T-helper 2 cell treated with Interferon-gamma antibody and Interleukin-4, amounts not matched to agents 5 μg/mL and 100 μg/mL, for 36 hours (primary cell): ENCODE measurements at regions not wholly inside any gene's neighbourhood (a gene's known extent, or its start where the extent isn't known, plus 50 kb on each side); places are given as distances from the start of the nearest gene placed in this dataset.

Experiments
- DNase-seq: peaks from one replicate; pipeline ENCODE4 v3.0.0; 2021; ENCODE audit warnings: low spot score
- H3K27ac Mint-ChIP-seq: one replicate; pipeline ENCODE4 v1.8.0; 2021; ENCODE audit warnings: mild to moderate bottlenecking, mixed read lengths
- H3K27me3 Mint-ChIP-seq: one replicate; pipeline ENCODE4 v1.8.0; 2021; ENCODE audit warnings: low read depth, mixed read lengths
- H3K36me3 Mint-ChIP-seq: one replicate; pipeline ENCODE4 v1.8.0; 2021; ENCODE audit warnings: low read depth, mixed read lengths
- H3K4me1 Mint-ChIP-seq: one replicate; pipeline ENCODE4 v1.8.0; 2021; ENCODE audit warnings: low read depth, mixed read lengths
- H3K4me3 Mint-ChIP-seq: one replicate; pipeline ENCODE4 v1.8.0; 2022; ENCODE audit warnings: mild to moderate bottlenecking, moderate library complexity, mixed read lengths
- H3K9me3 Mint-ChIP-seq: one replicate; pipeline ENCODE4 v1.8.0; 2021; ENCODE audit warnings: mixed read lengths

GRCh38 chr6:25017932-25018567 lies 82.3 kb upstream of the RIPOR2 start:
- peaks cover 6% of the 10 kb centered on the region for H3K36me3 Mint-ChIP-seq
- no peak overlapping the region for H3K27ac Mint-ChIP-seq
- H3K4me3 Mint-ChIP-seq = no peak overlapping the region
- peaks cover 28% of the 10 kb centered on the region for H3K4me1 Mint-ChIP-seq
- H3K27me3 Mint-ChIP-seq = no peaks in the 10 kb centered on the region
- H3K9me3 Mint-ChIP-seq = no peaks in the 10 kb centered on the region
- peak; percentile 58 for DNase-seq

- Mint-ChIP-seq H3K27ac (no peak overlapping the region), H3K9me3 (no peaks in the 10 kb centered on the region), H3K27me3 (no peaks in the 10 kb centered on the region), H3K36me3 (peaks cover 6% of the 10 kb centered on the region), H3K4me1 (peaks cover 27% of the 10 kb centered on the region), H3K4me3 (no peak overlapping the region)
- no peak for DNase-seq
Observed at GRCh38 chr6:25018568-25018954, 82.8 kb upstream of the RIPOR2 start.

GRCh38 chr6:25022140-25022553 lies 86.4 kb upstream of the RIPOR2 start:
- no peak for DNase-seq
- no peak overlapping the region for H3K27ac Mint-ChIP-seq
- H3K9me3 Mint-ChIP-seq = no peaks in the 10 kb centered on the region
- no peaks in the 10 kb centered on the region for H3K27me3 Mint-ChIP-seq
- H3K4me1 Mint-ChIP-seq = peaks cover 33% of the 10 kb centered on the region
- peaks cover 7% of the 10 kb centered on the region for H3K36me3 Mint-ChIP-seq
- H3K4me3 Mint-ChIP-seq = no peak overlapping the region

- H3K27me3 Mint-ChIP-seq = no peaks in the 10 kb centered on the region
- peaks cover 10% of the 10 kb centered on the region for H3K36me3 Mint-ChIP-seq
- H3K27ac Mint-ChIP-seq = no peak overlapping the region
- no peak overlapping the region for H3K4me3 Mint-ChIP-seq
- no peaks in the 10 kb centered on the region for H3K9me3 Mint-ChIP-seq
- peaks cover 26% of the 10 kb centered on the region for H3K4me1 Mint-ChIP-seq
- no peak for DNase-seq
Observed at GRCh38 chr6:25023781-25024180, 88.0 kb upstream of the RIPOR2 start.

DNA sequence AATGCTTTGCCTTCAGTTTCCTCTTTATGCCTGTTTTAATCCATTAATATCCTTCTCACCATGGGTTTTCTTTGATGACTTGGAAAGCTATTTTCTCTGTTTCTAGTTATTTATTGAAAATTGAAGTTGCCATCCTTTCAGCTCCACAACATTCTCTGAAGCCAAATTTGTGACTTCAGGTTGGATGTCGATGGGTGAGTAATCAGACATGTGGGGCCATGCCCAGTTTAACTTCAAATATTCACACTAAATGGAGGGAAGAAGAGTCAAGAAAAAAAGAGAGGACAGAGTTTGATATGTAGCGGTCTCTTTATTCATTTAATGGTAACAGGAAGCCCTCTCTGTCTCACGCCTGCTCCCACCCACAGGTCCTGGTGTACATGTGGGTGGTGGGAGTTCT lies 89.1 kb upstream of the RIPOR2 start:
- H3K36me3 Mint-ChIP-seq = peaks cover 10% of the 10 kb centered on the region
- H3K9me3 Mint-ChIP-seq = no peaks in the 10 kb centered on the region
- no peak for DNase-seq
- H3K4me1 Mint-ChIP-seq = peaks cover 31% of the 10 kb centered on the region
- peak overlapping the region; percentile 76 for H3K27ac Mint-ChIP-seq
- H3K27me3 Mint-ChIP-seq = no peaks in the 10 kb centered on the region
- no peak overlapping the region for H3K4me3 Mint-ChIP-seq

GRCh38 chr6:25025248-25025918 lies 89.6 kb upstream of the RIPOR2 start:
- H3K27ac Mint-ChIP-seq = peak overlapping the region; percentile 82
- peaks cover 10% of the 10 kb centered on the region for H3K36me3 Mint-ChIP-seq
- no peak for DNase-seq
- peaks cover 33% of the 10 kb centered on the region for H3K4me1 Mint-ChIP-seq
- no peaks in the 10 kb centered on the region for H3K9me3 Mint-ChIP-seq
- peak overlapping the region; percentile 70 for H3K4me3 Mint-ChIP-seq
- H3K27me3 Mint-ChIP-seq = no peaks in the 10 kb centered on the region

DNA sequence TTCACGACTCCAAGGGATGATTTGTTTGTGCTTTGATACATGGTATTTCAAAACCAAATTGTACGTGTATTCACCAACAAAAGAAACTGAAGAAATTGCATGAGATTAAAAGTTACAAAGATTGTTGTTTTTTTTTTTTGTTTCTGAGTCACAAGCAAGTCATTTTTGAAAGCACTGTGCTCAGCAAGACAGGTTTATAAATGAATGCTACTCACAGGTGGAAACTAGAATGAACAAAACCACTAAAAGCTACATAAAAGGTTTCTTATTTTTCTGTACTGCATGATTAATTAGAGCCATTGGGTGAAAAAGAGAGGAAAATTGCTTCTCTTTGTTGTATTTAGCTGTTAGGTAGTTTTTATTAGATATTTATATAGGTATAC lies 90.2 kb upstream of the RIPOR2 start:
- Mint-ChIP-seq H3K27ac (peak overlapping the region; percentile 82), H3K4me1 (peaks cover 33% of the 10 kb centered on the region)

GRCh38 chr6:25026723-25027122 lies 91.0 kb upstream of the RIPOR2 start:
- H3K27me3 Mint-ChIP-seq = no peaks in the 10 kb centered on the region
- H3K36me3 Mint-ChIP-seq = peaks cover 10% of the 10 kb centered on the region
- DNase-seq = no peak
- peaks cover 33% of the 10 kb centered on the region for H3K4me1 Mint-ChIP-seq
- H3K4me3 Mint-ChIP-seq = peak overlapping the region; percentile 7
- no peaks in the 10 kb centered on the region for H3K9me3 Mint-ChIP-seq
- peak overlapping the region; percentile 73 for H3K27ac Mint-ChIP-seq

More for the DNA sequence above, 90.2 kb upstream of the RIPOR2 start:
- Mint-ChIP-seq H3K9me3 (no peaks in the 10 kb centered on the region), H3K36me3 (peaks cover 10% of the 10 kb centered on the region), H3K27me3 (no peaks in the 10 kb centered on the region), H3K4me3 (peak overlapping the region; percentile 70)
- no peak for DNase-seq

DNA sequence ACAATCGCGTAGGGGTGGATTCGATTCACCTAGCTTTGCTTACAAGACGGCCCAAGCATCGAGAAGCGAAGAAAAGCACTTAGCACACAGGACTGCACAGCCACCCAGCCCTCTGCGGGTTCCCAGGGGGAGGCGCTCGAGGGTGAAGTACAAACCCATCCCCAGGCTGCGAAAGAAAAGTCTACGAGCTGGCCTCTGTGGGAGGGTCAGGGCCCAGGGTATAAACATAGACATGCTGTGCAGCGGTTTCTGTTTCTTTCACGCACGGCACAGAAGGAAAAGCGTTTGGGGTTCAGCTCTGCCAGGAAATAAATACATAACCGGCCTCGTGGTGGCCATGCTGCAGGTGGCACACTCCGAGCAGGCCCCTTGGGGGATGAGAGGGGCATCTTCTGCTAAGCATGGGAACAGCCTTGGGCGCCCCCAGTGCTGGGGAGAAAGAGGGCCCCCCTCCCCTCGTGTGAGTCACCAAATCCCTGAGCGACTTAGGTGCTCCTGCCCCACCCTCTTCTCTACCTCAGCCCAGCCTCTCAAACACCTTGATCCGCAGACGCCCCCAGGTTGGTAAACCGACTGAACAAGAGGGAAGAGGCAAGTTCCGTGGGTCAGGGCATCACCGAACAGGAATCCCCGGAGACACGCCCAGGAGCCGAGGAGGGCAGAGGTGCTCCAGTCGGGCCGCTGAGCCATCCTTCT lies 91.6 kb upstream of the RIPOR2 start:
- peak; percentile 75 for DNase-seq
- H3K27me3 Mint-ChIP-seq = no peaks in the 10 kb centered on the region
- H3K27ac Mint-ChIP-seq = peak overlapping the region; percentile 83
- peaks cover 32% of the 10 kb centered on the region for H3K4me1 Mint-ChIP-seq
- H3K9me3 Mint-ChIP-seq = no peaks in the 10 kb centered on the region
- H3K36me3 Mint-ChIP-seq = peaks cover 12% of the 10 kb centered on the region
- peak overlapping the region; percentile 75 for H3K4me3 Mint-ChIP-seq

GRCh38 chr6:25028328-25028727 lies 92.6 kb upstream of the RIPOR2 start:
- Mint-ChIP-seq H3K9me3 (no peaks in the 10 kb centered on the region), H3K36me3 (peaks cover 9% of the 10 kb centered on the region), H3K4me3 (no peak overlapping the region), H3K27ac (peak overlapping the region; percentile 24), H3K27me3 (no peaks in the 10 kb centered on the region), H3K4me1 (peaks cover 39% of the 10 kb centered on the region)
- DNase-seq = no peak

- Mint-ChIP-seq H3K36me3 (peaks cover 6% of the 10 kb centered on the region), H3K27ac (no peak overlapping the region), H3K9me3 (no peaks in the 10 kb centered on the region), H3K4me1 (peaks cover 44% of the 10 kb centered on the region), H3K4me3 (no peak overlapping the region), H3K27me3 (no peaks in the 10 kb centered on the region)
- no peak for DNase-seq
Observed at GRCh38 chr6:25032934-25033333, 97.2 kb upstream of the RIPOR2 start.

- H3K9me3 Mint-ChIP-seq = no peaks in the 10 kb centered on the region
- H3K27me3 Mint-ChIP-seq = no peaks in the 10 kb centered on the region
- H3K36me3 Mint-ChIP-seq = peaks cover 8% of the 10 kb centered on the region
- H3K4me3 Mint-ChIP-seq = peak overlapping the region; percentile 89
- H3K27ac Mint-ChIP-seq = peak overlapping the region; percentile 86
- DNase-seq = no peak
- peaks cover 54% of the 10 kb centered on the region for H3K4me1 Mint-ChIP-seq
Observed at GRCh38 chr6:25034431-25034921, 98.7 kb upstream of the RIPOR2 start.

DNA sequence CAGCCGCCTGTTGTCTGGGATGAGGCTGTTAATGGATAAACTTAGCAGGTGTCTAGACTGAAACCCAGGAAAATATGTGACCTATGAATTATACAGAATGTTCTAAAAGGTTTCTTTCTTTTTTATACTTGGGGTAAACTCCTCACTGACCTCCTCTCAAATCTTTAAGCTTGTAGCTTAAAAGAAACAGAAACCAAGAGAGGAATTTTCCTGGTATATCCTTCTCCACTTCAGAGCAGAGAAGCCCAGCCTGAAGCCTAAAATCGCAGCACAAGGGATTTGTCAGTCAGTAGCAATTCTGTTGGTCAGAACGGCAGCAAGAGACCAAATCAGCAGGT lies 99.4 kb upstream of the RIPOR2 start:
- Mint-ChIP-seq H3K4me3 (peak overlapping the region; percentile 89), H3K36me3 (peaks cover 8% of the 10 kb centered on the region), H3K27ac (peak overlapping the region; percentile 91), H3K27me3 (no peaks in the 10 kb centered on the region), H3K4me1 (peaks cover 55% of the 10 kb centered on the region), H3K9me3 (no peaks in the 10 kb centered on the region)
- no peak for DNase-seq
